HG02885 (cell line): ENCODE measurements at regions not wholly inside any gene's neighbourhood (a gene's known extent, or its start where the extent isn't known, plus 50 kb on each side); places are given as distances from the start of the nearest gene placed in this dataset.

Experiments used
- ATAC-seq: cut with Tn5 transposase; IDR thresholded peaks from one replicate; pipeline ENCODE4 v1.9.1; 2021; ENCODE audit warnings: mild to moderate bottlenecking; ENCODE audit not compliant: unreplicated experiment, poor library complexity

DNA sequence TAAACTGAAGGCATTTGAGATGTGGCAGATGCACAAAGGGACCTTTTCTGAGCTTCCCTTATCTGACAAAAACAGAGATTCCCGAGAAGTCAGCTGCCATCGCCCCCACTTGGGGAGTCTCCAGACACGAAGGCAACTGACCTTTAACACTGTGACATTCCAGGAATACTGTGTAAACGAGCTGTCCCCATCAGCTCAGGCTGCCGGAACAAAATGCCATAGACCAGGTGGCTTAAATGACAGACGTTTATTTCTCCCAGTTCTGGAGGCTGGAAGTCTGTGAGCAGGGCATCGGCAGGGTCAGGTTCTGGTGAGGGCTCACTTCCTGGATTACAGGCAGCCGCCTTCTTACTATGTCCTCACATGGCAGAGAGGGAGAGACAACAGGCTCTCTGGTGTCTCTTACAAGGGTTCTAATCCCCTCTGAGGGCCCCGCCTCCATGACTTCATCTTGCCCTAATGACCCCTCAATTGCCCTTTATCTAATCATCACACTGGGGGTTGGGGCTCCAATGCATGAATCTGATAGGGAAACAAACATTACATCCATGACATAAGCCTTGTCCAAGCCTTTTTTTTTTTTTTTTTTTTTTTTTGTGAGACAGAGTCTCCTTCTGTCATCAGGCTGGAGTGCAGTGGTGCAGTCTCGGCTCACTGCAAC is 178.5 kb upstream of the RPL38 start:
- ATAC-seq: no peak

GRCh38 chr17:74027444-74027843 is 176.0 kb upstream of the RPL38 start:
- ATAC-seq: no peak

DNA sequence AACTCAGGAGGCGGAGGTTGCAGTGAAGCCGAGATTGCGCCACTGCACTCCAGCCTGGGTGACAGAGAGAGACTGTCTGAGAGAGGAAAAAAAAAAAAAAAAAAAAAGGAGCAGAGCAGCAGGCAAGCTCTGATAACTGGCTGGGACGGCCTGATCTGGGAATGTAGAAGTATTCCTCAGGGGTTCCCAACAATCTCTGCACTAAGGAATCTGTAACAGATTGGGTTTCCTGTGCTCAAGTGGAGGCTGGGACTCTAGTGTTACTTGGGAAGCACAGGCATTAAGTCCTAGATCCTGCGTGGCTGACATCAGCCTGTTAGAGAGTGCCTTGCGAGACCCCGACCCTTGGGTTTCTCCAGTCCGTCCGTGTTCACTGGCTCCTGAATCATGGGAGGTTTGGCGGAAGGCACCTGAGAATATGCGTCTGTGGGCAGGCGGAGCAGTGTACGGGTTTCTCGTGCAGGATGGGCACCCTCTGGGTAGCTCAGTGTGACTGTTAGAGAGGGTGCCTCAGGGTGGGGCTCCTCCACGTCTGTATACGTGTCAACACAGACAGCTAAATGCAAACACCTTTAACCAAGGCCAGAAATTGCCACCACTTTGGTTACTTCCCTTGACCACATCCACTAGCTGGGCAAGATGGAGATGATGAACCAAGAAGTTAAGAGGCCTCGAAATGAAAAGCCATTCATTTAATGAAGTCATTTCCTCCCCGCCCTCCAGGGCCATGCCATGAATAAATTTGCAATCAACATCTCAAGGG is 174.9 kb upstream of the RPL38 start:
- no peak for ATAC-seq

- no peak for ATAC-seq
Observed at GRCh38 chr17:74031316-74032090, 172.0 kb upstream of the RPL38 start.

DNA sequence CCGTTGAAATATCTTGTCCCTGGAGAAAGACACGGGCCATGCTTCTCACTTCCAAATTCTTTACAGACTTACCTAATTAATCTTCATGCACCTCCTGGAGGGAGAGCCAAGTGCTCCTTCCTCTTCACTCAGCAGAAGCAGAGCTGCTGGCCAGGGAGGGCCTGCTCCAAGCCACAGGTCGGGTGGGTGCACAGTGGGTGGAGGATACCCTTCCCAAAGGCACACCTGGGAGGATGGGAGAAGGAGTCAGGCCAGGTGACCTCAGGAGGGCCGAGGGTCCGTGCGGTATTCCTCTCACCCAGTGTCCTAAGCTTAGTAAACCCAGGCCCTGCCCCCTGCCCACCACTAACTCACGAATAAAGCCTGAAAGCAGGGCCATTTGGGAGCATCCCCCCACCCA is 171.3 kb upstream of the RPL38 start:
- ATAC-seq: no peak

DNA sequence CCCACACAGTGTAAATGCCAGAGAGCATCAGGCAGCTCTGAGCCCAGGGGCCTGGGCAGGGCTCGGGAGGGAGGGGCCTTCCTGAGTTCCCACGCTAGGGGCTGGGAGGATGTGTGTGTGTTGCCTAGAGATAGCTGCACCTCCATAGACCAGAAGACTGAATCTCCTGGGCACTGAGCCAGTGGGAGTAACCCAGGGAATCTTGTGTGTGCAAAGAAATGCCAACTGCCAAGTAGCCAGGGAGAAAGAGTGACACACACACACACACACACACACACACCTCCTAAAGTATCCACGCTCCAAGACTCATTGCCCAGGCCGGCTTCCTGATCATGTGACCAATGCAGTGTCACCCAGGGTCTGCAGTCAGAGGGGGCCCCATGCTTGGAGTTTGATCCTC is 166.2 kb upstream of the RPL38 start:
- no peak for ATAC-seq

DNA sequence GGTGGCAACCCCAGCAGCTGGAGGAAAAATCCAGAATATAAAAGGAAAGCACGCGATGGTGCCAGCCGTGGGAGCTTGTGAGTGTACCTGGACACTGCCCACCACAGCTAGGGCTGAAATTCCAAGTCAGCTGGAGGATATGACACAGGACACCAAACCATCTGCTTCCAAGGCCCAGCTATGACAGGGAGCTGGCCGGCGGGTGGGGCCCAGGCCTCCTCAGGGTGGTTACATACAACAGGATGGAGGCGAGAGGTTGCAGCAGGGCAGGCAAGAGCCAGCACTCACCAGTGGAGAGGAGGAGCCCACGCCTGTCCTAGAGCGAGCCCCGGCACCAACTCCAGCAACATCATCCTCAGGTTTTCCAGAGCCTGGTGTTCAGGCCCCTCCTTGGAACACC is 163.2 kb upstream of the RPL38 start:
- ATAC-seq: no peak

- no peak for ATAC-seq
Observed at GRCh38 chr17:74040729-74041128, 162.7 kb upstream of the RPL38 start.

DNA sequence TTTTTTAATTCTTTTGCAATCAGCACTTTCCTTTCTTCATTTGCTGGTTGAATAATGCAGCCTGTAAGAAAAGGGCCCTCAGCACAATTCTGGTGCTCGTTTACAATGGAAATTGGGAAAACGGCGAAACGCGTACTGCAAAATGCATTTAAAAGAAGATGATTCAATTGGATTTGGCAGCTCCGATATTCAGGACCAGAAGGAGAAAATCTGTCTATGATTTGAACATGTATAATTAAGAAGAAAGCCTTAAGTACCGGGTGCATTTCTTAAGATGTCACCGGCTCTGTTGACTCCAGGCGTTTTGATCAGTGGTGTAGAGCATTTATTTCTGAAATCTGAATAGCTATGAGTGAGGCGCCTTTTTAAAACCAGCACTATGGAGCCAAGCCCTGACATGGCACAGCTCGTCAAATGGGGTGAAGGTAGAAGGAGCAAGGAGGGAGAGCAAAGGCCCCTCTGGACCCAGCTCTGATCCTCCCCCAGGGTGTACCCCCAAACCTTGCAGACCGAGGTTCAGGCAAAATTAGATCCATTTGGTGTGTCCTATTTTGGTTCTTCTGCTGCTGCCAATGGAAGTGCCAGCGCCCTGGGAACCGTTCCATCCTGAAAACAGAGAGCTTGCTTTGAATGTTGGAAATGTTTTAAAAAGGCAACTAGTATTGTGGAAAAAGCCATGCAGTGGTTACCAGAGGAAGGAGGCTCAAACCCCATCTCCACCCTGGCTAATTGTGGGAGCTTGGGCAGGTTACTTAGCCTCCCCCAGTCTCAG is 161.4 kb upstream of the RPL38 start:
- ATAC-seq: no peak

GRCh38 chr17:74042744-74043486 is 160.6 kb upstream of the RPL38 start:
- no peak for ATAC-seq

GRCh38 chr17:74043976-74044375 is 159.5 kb upstream of the RPL38 start:
- no peak for ATAC-seq

GRCh38 chr17:74045608-74046280 is 157.7 kb upstream of the RPL38 start:
- no peak for ATAC-seq

GRCh38 chr17:74049167-74049966 is 154.1 kb upstream of the RPL38 start:
- ATAC-seq: no peak

GRCh38 chr17:74049967-74050458 is 153.5 kb upstream of the RPL38 start:
- no peak for ATAC-seq

GRCh38 chr17:74051348-74051747 is 152.1 kb upstream of the RPL38 start:
- no peak for ATAC-seq

DNA sequence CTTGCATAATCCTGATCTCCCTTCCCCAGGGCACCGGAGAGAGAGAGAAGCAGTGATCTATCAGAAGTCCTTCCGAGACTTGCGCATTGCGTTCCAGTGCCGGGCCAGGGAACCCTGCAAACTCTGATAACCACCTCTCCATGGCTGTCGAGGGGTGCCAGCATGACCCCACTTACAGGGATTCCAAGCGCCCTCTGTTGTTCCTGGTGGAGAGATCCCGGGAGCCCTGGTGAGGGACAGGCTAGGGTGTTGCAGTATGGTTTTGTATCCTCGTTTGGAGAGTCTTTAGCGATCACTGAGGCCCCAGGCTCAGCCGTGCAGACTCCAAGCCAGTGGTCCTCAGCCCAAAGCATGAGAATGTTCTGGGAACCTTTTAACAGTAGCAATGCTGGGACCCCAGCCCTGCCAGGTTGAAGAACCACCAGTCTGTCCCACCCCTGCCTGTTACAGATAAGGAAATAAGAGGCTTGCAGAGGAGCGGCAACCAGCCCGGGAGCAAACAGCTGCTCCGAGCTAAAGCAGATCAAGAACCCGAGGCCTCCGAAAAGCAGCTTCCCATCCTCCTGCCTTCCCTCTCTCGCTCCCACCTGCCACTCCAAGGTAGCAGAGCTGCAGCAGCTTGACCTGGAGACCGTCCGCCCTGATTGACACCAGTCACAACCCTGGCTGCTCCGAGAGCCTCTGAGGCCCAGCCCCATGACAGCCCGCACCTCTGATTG is 150.3 kb upstream of the RPL38 start:
- no peak for ATAC-seq

DNA sequence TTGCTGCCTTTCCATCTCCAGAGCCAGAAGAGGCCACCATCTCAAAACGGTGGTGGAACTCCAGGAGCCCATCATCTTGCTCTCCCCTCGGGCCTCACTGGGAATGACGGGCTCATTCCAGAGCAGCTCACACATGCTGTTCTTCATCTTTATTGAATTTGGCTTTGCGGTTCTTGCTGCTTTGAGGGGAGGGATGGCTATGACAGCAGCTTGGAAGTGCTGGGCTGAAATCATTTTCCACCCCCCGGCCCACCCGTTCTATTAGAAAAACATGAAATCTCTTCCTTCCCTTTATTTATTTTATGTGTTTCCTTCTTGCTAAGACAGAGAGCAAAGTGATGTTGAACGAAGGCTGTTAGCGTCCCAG is 149.8 kb upstream of the RPL38 start:
- ATAC-seq: no peak

DNA sequence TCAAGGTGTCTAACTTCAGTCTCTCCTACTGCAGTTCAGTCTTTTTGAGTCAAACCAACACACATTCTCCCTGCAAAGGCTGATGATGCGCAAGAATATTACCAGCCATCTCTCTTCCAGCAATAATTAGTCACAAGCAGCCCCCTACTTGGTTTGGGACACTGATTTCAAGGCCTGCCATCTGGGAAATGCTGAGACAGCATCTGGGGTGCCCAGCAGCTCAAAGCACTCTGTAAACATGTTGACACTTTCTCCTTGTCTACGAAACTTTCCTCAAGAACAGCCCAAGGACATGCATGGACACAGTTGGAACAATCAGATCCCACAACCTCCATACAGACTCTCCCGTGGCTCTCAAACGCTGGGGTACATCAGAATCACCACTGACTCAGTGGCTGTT is 149.2 kb upstream of the RPL38 start:
- no peak for ATAC-seq
